Stimulated activated naive B cell treated with anti-CD40 and anti-IgM and Interleukin-4, amounts not matched to agents 10 μg/mL and 1 μg/mL and 100 μg/mL, for 72 hours (primary cell): ENCODE measurements at regions not wholly inside any gene's neighbourhood (a gene's known extent, or its start where the extent isn't known, plus 50 kb on each side); places are given as distances from the start of the nearest gene placed in this dataset.
"Not testable (repeated sequence)": the region's sequence is repeated elsewhere in the genome, so short reads cannot be mapped to it uniquely, and the experiment has no call there.

ENCODE experiments used
- ATAC-seq, 2 donors: fragments of 150-1000 bp; cut with Tn5 transposase; replicated peaks; 2 replicates each; pipeline ENCODE4 v1.10.0; 2021; ENCODE audit warnings: moderate library complexity in 1 of 2
- DNase-seq: peaks from one replicate; pipeline ENCODE4 v3.0.0; 2021
- H3K27ac Mint-ChIP-seq: one replicate; pipeline ENCODE4 v1.8.0; 2022; ENCODE audit warnings: mild to moderate bottlenecking, mixed read lengths
- H3K27me3 Mint-ChIP-seq, 2 donors: one replicate each; pipeline ENCODE4 v1.8.0; 2022; ENCODE audit warnings: mixed read lengths in 2 of 2
- H3K36me3 Mint-ChIP-seq, 2 donors: one replicate each; pipeline ENCODE4 v1.8.0; 2022; ENCODE audit warnings: mixed read lengths in 2 of 2, mild to moderate bottlenecking in 1 of 2
- H3K4me1 Mint-ChIP-seq, 2 donors: one replicate each; pipeline ENCODE4 v1.8.0; 2022; ENCODE audit warnings: mixed read lengths in 2 of 2, mild to moderate bottlenecking in 1 of 2
- H3K4me3 Mint-ChIP-seq, 2 donors: one replicate each; pipeline ENCODE4 v1.8.0; 2022; ENCODE audit warnings: mild to moderate bottlenecking in 2 of 2, mixed read lengths in 2 of 2, moderate library complexity in 1 of 2
- H3K9me3 Mint-ChIP-seq, 2 donors: one replicate each; pipeline ENCODE4 v1.8.0; 2022; ENCODE audit warnings: mixed read lengths in 2 of 2, mild to moderate bottlenecking in 1 of 2

GRCh38 chr21:32861866-32862265 lies 90.3 kb upstream of the PAXBP1 start:
- no peak for DNase-seq
- H3K36me3 Mint-ChIP-seq = peaks cover 1 to 6% of the 10 kb centered on the region in 2 donors
- peaks cover 28 to 43% of the 10 kb centered on the region in 2 donors for H3K27me3 Mint-ChIP-seq
- H3K4me3 Mint-ChIP-seq = no peak overlapping the region
- H3K27ac Mint-ChIP-seq = no peak overlapping the region
- H3K4me1 Mint-ChIP-seq = no peaks in the 10 kb centered on the region
- peaks cover 6 to 14% of the 10 kb centered on the region in 2 donors for H3K9me3 Mint-ChIP-seq
- no peak for ATAC-seq

GRCh38 chr21:32867597-32867996 lies 96.0 kb upstream of the PAXBP1 start:
- no peaks in the 10 kb centered on the region for H3K36me3 Mint-ChIP-seq
- H3K4me1 Mint-ChIP-seq = no peaks in the 10 kb centered on the region
- no peaks in the 10 kb centered on the region for H3K9me3 Mint-ChIP-seq
- H3K27ac Mint-ChIP-seq = no peak overlapping the region
- ATAC-seq (no peak), DNase-seq (no peak)
- peaks cover 51 to 66% of the 10 kb centered on the region in 2 donors for H3K27me3 Mint-ChIP-seq
- H3K4me3 Mint-ChIP-seq = no peak overlapping the region

- Mint-ChIP-seq H3K4me3 (no peak overlapping the region), H3K27me3 (peaks cover 47 to 55% of the 10 kb centered on the region in 2 donors), H3K4me1 (no peaks in the 10 kb centered on the region), H3K9me3 (no peaks in the 10 kb centered on the region), H3K36me3 (no peaks in the 10 kb centered on the region), H3K27ac (no peak overlapping the region)
- DNase-seq = no peak
- no peak for ATAC-seq
Measured at GRCh38 chr21:32868631-32869454, 97.3 kb upstream of the PAXBP1 start.

GRCh38 chr21:32869459-32869858 lies 97.9 kb upstream of the PAXBP1 start:
- Mint-ChIP-seq H3K27me3 (peaks cover 47 to 57% of the 10 kb centered on the region in 2 donors), H3K36me3 (no peaks in the 10 kb centered on the region), H3K4me3 (no peak overlapping the region), H3K4me1 (no peaks in the 10 kb centered on the region), H3K27ac (no peak overlapping the region), H3K9me3 (no peaks in the 10 kb centered on the region)
- ATAC-seq = no peak
- no peak for DNase-seq

GRCh38 chr21:32876426-32876825 lies 104.9 kb upstream of the PAXBP1 start:
- DNase-seq (no peak), ATAC-seq (no peak)
- no peak overlapping the region for H3K27ac Mint-ChIP-seq
- H3K36me3 Mint-ChIP-seq = no peaks in the 10 kb centered on the region
- peaks cover 26 to 52% of the 10 kb centered on the region in 2 donors for H3K27me3 Mint-ChIP-seq
- H3K9me3 Mint-ChIP-seq = no peaks in the 10 kb centered on the region
- H3K4me1 Mint-ChIP-seq = peaks cover 0 to 3% of the 10 kb centered on the region in 2 donors
- no peak overlapping the region for H3K4me3 Mint-ChIP-seq

GRCh38 chr21:32877888-32878287 lies 106.3 kb upstream of the PAXBP1 start:
- not testable (repeated sequence) for H3K36me3 Mint-ChIP-seq, H3K9me3 Mint-ChIP-seq, H3K27ac Mint-ChIP-seq, ATAC-seq, H3K4me3 Mint-ChIP-seq, DNase-seq, H3K4me1 Mint-ChIP-seq
- peaks cover 19 to 49% of the 10 kb centered on the region in 2 donors for H3K27me3 Mint-ChIP-seq

GRCh38 chr21:32878661-32879060 lies 107.1 kb upstream of the PAXBP1 start:
- no peak for ATAC-seq
- peaks cover 0 to 3% of the 10 kb centered on the region in 2 donors for H3K4me1 Mint-ChIP-seq
- peaks cover 19 to 54% of the 10 kb centered on the region in 2 donors for H3K27me3 Mint-ChIP-seq
- H3K4me3 Mint-ChIP-seq = no peak overlapping the region
- no peaks in the 10 kb centered on the region for H3K9me3 Mint-ChIP-seq
- no peaks in the 10 kb centered on the region for H3K36me3 Mint-ChIP-seq
- DNase-seq = no peak
- no peak overlapping the region for H3K27ac Mint-ChIP-seq

GRCh38 chr21:32881458-32881857 lies 109.9 kb upstream of the PAXBP1 start:
- ATAC-seq (no peak), DNase-seq (no peak)
- no peaks in the 10 kb centered on the region for H3K36me3 Mint-ChIP-seq
- H3K4me1 Mint-ChIP-seq = peaks cover 0 to 4% of the 10 kb centered on the region in 2 donors
- peaks cover 0 to 2% of the 10 kb centered on the region in 2 donors for H3K9me3 Mint-ChIP-seq
- no peak overlapping the region for H3K27ac Mint-ChIP-seq
- H3K4me3 Mint-ChIP-seq = no peak overlapping the region
- H3K27me3 Mint-ChIP-seq = peaks cover 17 to 47% of the 10 kb centered on the region in 2 donors

GRCh38 chr21:32884062-32884461 lies 112.5 kb upstream of the PAXBP1 start:
- Mint-ChIP-seq H3K9me3 (peaks cover 0 to 2% of the 10 kb centered on the region in 2 donors), H3K36me3 (no peaks in the 10 kb centered on the region), H3K4me1 (peaks cover 0 to 2% of the 10 kb centered on the region in 2 donors), H3K4me3 (no peak overlapping the region), H3K27ac (no peak overlapping the region), H3K27me3 (peaks cover 23 to 46% of the 10 kb centered on the region in 2 donors)
- no peak for ATAC-seq
- no peak for DNase-seq

GRCh38 chr21:32886339-32886738 lies 114.8 kb upstream of the PAXBP1 start:
- ATAC-seq (no peak), DNase-seq (no peak)
- no peak overlapping the region for H3K27ac Mint-ChIP-seq
- H3K4me1 Mint-ChIP-seq = peaks cover 0 to 2% of the 10 kb centered on the region in 2 donors
- no peaks in the 10 kb centered on the region for H3K36me3 Mint-ChIP-seq
- H3K9me3 Mint-ChIP-seq = peaks cover 0 to 2% of the 10 kb centered on the region in 2 donors
- H3K27me3 Mint-ChIP-seq = peaks cover 31 to 49% of the 10 kb centered on the region in 2 donors
- peak overlapping the region in 1 of 2 donors; percentile 26 for H3K4me3 Mint-ChIP-seq

GRCh38 chr21:32887026-32887425 lies 115.5 kb upstream of the PAXBP1 start:
- ATAC-seq (no peak), DNase-seq (no peak)
- Mint-ChIP-seq H3K4me3 (no peak overlapping the region), H3K36me3 (no peaks in the 10 kb centered on the region), H3K27ac (no peak overlapping the region), H3K4me1 (peaks cover 0 to 2% of the 10 kb centered on the region in 2 donors), H3K27me3 (peaks cover 32 to 50% of the 10 kb centered on the region in 2 donors), H3K9me3 (peaks cover 0 to 2% of the 10 kb centered on the region in 2 donors)

GRCh38 chr21:32888971-32889370 lies 117.4 kb upstream of the PAXBP1 start:
- Mint-ChIP-seq H3K4me3 (no peak overlapping the region), H3K27ac (no peak overlapping the region), H3K9me3 (peaks cover 0 to 2% of the 10 kb centered on the region in 2 donors), H3K27me3 (peaks cover 44 to 53% of the 10 kb centered on the region in 2 donors), H3K36me3 (no peaks in the 10 kb centered on the region), H3K4me1 (peaks cover 0 to 2% of the 10 kb centered on the region in 2 donors)
- no peak for DNase-seq
- no peak for ATAC-seq

GRCh38 chr21:32889596-32889995 lies 118.0 kb upstream of the PAXBP1 start:
- no peak for ATAC-seq
- H3K36me3 Mint-ChIP-seq = no peaks in the 10 kb centered on the region
- peaks cover 0 to 2% of the 10 kb centered on the region in 2 donors for H3K4me1 Mint-ChIP-seq
- no peak for DNase-seq
- H3K4me3 Mint-ChIP-seq = no peak overlapping the region
- no peak overlapping the region for H3K27ac Mint-ChIP-seq
- H3K9me3 Mint-ChIP-seq = peaks cover 5% of the 10 kb centered on the region in 2 donors
- H3K27me3 Mint-ChIP-seq = peaks cover 49 to 59% of the 10 kb centered on the region in 2 donors

GRCh38 chr21:32894321-32894720 lies 122.8 kb upstream of the PAXBP1 start:
- no peak for ATAC-seq
- no peak overlapping the region for H3K4me3 Mint-ChIP-seq
- peaks cover 7 to 12% of the 10 kb centered on the region in 2 donors for H3K9me3 Mint-ChIP-seq
- H3K4me1 Mint-ChIP-seq = peaks cover 2 to 13% of the 10 kb centered on the region in 2 donors
- H3K27me3 Mint-ChIP-seq = peaks cover 42 to 46% of the 10 kb centered on the region in 2 donors
- DNase-seq = no peak
- H3K36me3 Mint-ChIP-seq = no peaks in the 10 kb centered on the region
- H3K27ac Mint-ChIP-seq = no peak overlapping the region

GRCh38 chr21:32900814-32901213 lies 124.9 kb upstream of the OLIG2 start:
- ATAC-seq = no peak
- Mint-ChIP-seq H3K4me1 (peaks cover 2 to 13% of the 10 kb centered on the region in 2 donors), H3K27me3 (peaks cover 35 to 47% of the 10 kb centered on the region in 2 donors), H3K9me3 (peaks cover 1 to 2% of the 10 kb centered on the region in 2 donors), H3K27ac (no peak overlapping the region), H3K36me3 (no peaks in the 10 kb centered on the region), H3K4me3 (no peak overlapping the region)
- DNase-seq = no peak
